GM21367 (cell line): ENCODE measurements at regions not wholly inside any gene's neighbourhood (a gene's known extent, or its start where the extent isn't known, plus 50 kb on each side); places are given as distances from the start of the nearest gene placed in this dataset.
"Not testable (repeated sequence)": the region's sequence is repeated elsewhere in the genome, so short reads cannot be mapped to it uniquely, and the experiment has no call there.

Source experiments
- ATAC-seq: cut with Tn5 transposase; IDR thresholded peaks from one replicate; pipeline ENCODE4 v1.9.1; 2021; ENCODE audit not compliant: unreplicated experiment

- ATAC-seq = not testable (repeated sequence)
Observed at GRCh38 chr7:97234494-97234893, 117.0 kb downstream of the SDHAF3 start.

DNA sequence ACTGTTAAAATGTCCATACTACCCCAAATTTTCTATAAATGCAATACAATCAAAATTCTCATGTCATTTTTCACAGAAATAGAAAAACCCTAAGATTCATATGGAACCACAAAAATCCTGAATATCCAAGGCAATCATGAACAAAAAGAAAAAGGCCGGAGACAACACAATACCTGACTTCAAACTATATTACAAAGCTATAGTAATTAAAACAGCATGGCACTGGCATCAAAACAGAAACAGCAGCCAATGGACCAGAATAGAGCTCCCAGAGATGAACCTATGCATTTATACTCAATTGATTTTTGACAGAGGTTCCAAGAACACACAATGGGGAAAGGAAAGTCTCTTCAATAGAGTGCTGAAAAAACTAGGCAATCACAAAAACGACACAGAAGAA lies 128.8 kb downstream of the SDHAF3 start:
- ATAC-seq = no peak

- ATAC-seq = not testable (repeated sequence)
Observed at GRCh38 chr7:97258187-97258586, 140.7 kb downstream of the SDHAF3 start.

DNA sequence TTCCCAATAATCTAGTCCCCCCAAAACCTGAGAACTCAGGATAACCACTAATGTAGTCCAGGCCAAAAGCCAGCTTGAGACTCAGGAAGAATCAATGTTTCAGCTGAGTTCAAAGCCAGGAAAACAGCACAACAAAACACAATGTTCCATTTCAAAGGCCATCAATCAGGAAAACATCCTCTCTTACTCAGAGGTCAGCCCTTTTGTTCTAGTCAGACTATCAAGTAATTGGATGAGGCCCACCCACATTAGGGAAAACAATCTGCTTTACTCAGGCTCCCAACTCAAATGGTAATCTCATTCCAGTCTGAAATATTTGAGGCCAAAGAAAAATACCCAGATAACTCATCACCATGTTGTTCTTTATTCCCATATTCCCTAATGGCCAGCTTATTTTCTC lies 152.2 kb downstream of the SDHAF3 start:
- ATAC-seq = no peak

DNA sequence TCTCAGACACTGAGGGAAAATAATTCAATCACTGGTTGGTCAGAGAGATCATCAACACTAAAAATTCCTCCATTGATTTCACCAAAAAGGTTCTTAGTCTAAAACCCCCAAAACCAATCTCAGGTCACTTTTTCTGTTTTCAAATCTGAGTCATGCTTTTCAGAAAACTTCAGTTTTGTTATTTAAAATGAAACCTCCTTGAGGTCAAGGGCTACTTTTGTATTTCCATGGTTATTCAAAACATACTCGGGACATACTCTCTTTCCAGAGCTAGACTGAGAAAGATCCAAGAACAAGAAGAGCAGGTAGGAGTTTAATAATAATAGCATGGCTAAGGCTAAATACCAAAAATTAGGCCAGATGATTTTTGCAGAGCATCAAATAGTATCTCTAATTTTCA lies 152.8 kb downstream of the SDHAF3 start:
- no peak for ATAC-seq

- ATAC-seq = no peak
Observed at GRCh38 chr7:97271619-97272018, 154.1 kb downstream of the SDHAF3 start.

- peak; percentile 93 for ATAC-seq
Observed at GRCh38 chr7:97272237-97272975, 154.9 kb downstream of the SDHAF3 start.

DNA sequence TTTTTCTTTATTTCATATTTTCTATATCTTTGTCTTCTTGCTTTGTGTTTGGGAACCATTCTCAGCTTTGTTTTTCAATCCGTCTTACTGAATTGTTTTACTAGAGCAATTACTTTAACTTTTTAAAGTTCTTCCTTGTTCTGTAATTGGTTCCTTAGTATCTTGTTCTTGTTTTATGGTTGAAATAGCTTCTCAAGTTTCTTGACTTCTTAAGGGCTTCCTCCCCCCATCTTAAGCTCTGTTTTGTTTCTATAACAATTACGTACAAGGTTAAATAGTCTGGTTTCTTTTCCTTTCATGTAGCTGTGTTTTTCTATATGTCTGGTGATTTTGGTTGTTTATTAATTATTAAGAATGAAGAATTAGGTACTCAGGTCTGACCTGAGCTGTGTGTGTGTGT lies 158.0 kb downstream of the SDHAF3 start:
- no peak for ATAC-seq

GRCh38 chr7:97280950-97281349 lies 163.5 kb downstream of the SDHAF3 start:
- no peak for ATAC-seq

DNA sequence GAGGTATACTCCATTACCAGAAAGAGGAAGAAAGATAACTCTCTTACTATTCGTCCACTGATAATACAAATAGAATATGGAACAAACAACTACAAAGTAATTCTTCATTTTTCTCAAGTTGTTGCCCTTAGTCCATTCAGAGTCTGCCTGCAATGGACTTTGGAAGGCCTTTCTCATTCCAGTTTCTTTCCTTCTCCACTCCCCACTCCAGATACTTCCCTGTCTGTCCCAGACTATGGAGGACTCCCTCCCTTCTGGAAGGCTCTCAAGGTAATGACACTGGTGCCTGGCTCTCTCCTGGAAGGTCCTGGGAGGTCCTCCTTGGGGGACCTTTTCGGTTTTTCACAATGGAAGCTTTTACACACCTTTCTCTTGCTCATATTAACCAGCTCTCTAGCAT lies 167.8 kb downstream of the SDHAF3 start:
- ATAC-seq = no peak

DNA sequence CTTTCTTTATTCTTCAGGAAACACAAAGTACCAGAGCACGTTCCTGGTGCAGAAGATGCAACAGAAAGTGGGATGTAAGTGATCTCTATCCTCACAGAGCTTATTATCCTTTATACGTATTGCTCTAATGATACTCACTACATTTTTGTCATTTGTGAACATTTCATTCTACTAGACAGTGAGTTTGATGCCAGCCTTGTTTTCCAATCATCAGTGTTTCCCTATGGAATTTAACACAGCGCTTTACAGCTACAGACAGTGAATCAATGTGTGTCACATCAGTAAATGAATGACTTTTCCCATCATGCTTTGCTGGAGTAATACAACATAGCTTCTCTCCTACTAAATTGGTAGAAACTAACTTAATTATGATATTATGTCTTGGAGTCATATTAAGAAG lies 175.5 kb downstream of the SDHAF3 start:
- ATAC-seq = no peak

GRCh38 chr7:97298561-97298960 lies 181.1 kb downstream of the SDHAF3 start:
- ATAC-seq = no peak

DNA sequence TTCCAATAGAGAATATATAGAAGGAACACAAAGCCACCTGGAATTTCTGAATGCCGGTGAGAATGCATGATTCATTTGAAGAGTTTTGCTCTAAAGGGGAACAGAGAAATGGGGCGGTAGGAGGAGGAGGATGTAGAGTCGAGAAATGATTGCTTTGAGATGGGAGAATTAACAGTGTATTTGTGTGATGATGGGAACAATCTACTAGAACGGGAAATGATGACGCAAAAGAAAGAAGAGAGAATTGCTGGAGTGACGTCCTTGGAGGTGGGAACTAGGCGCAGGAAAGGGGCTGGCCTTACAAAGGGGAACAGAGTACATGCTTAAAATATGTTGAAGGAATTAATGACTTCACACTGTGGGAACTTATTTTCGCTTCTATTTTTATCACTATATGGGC lies 188.1 kb downstream of the SDHAF3 start:
- ATAC-seq = no peak

- no peak for ATAC-seq
Observed at GRCh38 chr7:97307521-97308108, 190.1 kb downstream of the SDHAF3 start.

GRCh38 chr7:97313900-97314299 lies 196.4 kb downstream of the SDHAF3 start:
- ATAC-seq = no peak

GRCh38 chr7:97317575-97317974 lies 200.1 kb downstream of the SDHAF3 start:
- no peak for ATAC-seq

DNA sequence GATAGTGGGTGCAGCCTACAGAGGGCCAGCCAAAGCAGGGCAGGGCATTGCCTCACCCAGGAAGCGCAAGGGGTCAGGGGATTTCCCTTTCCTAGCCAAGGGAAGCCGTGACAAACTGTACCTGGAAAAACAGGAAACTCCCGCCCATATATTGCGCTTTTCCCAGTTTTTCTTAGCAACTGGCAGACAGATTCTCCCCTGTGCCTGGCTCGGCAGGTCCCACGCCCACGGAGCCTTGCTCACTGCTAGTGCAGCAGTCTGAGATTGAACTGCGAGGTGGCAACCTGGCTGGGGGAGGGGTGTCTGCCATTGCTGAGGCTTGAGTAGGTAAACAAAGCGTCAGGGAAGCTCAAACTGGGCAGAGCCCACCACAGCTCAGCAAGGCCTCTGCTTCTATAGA lies 212.4 kb downstream of the SDHAF3 start:
- ATAC-seq = not testable (repeated sequence)

DNA sequence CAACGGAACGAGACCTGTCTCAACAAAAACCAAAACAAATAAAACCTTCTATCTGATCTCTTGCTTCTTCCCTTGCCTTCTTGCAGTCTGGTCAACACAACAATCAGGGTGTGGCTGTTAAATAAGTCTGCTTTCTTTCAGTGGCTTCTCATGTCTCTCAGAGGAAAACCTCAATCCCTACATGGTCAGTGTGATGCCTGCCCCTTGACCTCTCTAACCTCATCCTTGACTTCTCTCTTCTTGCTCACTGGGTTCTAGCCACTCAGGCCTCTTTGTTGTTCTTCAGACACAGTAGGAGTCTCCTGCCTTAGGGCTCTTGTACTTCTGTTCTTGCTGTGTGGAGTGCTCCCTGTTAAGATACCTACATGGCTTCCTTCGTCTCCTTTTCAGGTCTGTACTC lies 220.4 kb downstream of the SDHAF3 start:
- ATAC-seq = no peak

GRCh38 chr7:97342512-97342911 lies 225.0 kb downstream of the SDHAF3 start:
- ATAC-seq = no peak

- no peak for ATAC-seq
Observed at GRCh38 chr7:97346349-97346748, 228.9 kb downstream of the SDHAF3 start.

- no peak for ATAC-seq
Observed at GRCh38 chr7:97351488-97351887, 234.0 kb downstream of the SDHAF3 start.

DNA sequence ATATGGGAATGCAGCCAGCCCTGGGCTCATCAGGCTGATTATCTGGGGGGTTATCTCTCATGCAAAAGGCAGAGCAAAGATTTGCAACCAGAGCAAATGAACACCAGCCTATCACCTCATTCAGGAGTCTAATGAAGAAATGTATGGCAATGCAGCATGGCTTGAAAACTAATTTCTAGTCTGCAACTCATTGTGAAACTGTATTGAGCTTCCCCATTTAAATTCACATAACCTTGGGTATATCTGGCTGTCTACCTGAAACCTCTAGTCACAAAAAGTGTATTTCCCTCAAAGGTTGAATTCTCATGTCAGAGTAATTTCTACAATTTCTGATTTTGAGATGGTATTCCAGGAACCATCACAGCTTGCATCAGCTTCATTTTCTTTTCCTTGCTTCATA lies 240.0 kb downstream of the SDHAF3 start:
- no peak for ATAC-seq

- ATAC-seq = no peak
Observed at GRCh38 chr7:97372882-97373281, 255.4 kb downstream of the SDHAF3 start.
